IMR-90 (cell line): ENCODE measurements at regions not wholly inside any gene's neighbourhood (a gene's known extent, or its start where the extent isn't known, plus 50 kb on each side); places are given as distances from the start of the nearest gene placed in this dataset.

Experiments
- ATAC-seq: fragments of 200-7000 bp; cut with Tn5 transposase; 2 replicates; pipeline ENCODE4 v1.9.1; 2020; ENCODE audit warnings: low read depth, mild to moderate bottlenecking, moderate library complexity
- BruUV-seq: library from RNA; stranded (reverse); fragments of 400-500 nt; replicated peaks from 2 replicates; lab custom pipeline; 2021; lab: Mats Ljungman, UMichigan
- CTCF ChIA-PET: fragments of 300-600 bp; formaldehyde crosslinking; extraction: SDS; loops from one replicate; lab custom pipeline; 2021; ENCODE audit warnings: antibody characterized with exemption; lab: Yijun Ruan, JAX
- POLR2A ChIA-PET: fragments of 300-600 bp; sonication (Branson Sonifier 250); formaldehyde crosslinking; loops from one replicate; lab custom pipeline; 2022; ENCODE audit warnings: antibody characterized with exemption; ENCODE audit not compliant: unreplicated experiment; lab: Charles Lee
- DNase-seq: peaks from one replicate; pipeline ENCODE4 v3.0.0; 2013
- H2AFZ ChIP-seq: replicated peaks from 2 replicates; pipeline ENCODE3; 2013; ENCODE audit warnings: low read length, mild to moderate bottlenecking; ENCODE audit not compliant: poor library complexity
- H2AK5ac ChIP-seq: 2 replicates; pipeline ENCODE4 v1.6.1; 2013; ENCODE audit warnings: low read depth, low read length, inconsistent platforms
- H2AK9ac ChIP-seq: replicated peaks from 2 replicates; pipeline ENCODE3; 2013; ENCODE audit warnings: mild to moderate bottlenecking, low read depth, low read length, moderate library complexity; ENCODE audit not compliant: poor library complexity
- H2BK120ac ChIP-seq: 2 replicates; pipeline ENCODE4 v1.6.1; 2013; ENCODE audit warnings: low read depth, low read length, inconsistent platforms
- H2BK15ac ChIP-seq: 3 replicates; pipeline ENCODE4 v1.6.1; 2013; ENCODE audit warnings: low read depth, low read length, inconsistent platforms
- H2BK20ac ChIP-seq: 2 replicates; pipeline ENCODE4 v1.6.1; 2013; ENCODE audit warnings: low read depth, mild to moderate bottlenecking, inconsistent platforms, low read length, moderate library complexity
- H2BK5ac ChIP-seq: 2 replicates; pipeline ENCODE4 v1.6.1; 2013; ENCODE audit warnings: mild to moderate bottlenecking, low read depth, low read length, inconsistent platforms; ENCODE audit not compliant: poor library complexity, severe bottlenecking
- H3K14ac ChIP-seq: replicated peaks from 2 replicates; pipeline ENCODE4 v1.6.1; 2013; ENCODE audit warnings: low read depth, low read length, inconsistent platforms
- H3K18ac ChIP-seq: 2 replicates; pipeline ENCODE4 v1.6.1; 2013; ENCODE audit warnings: low read depth, low read length, control low read depth
- H3K23ac ChIP-seq: 2 replicates; pipeline ENCODE4 v1.6.1; 2013; ENCODE audit warnings: low read depth, low read length, inconsistent platforms
- H3K27ac ChIP-seq: 2 replicates; pipeline ENCODE4 v1.5.1; 2013; ENCODE audit warnings: mild to moderate bottlenecking, control low read depth, low read length; ENCODE audit not compliant: insufficient read depth
- H3K27me3 ChIP-seq: 2 replicates; pipeline ENCODE4 v1.6.1; 2013; ENCODE audit warnings: low read length; ENCODE audit not compliant: control insufficient read depth, insufficient read depth
- H3K36me3 ChIP-seq: 2 replicates; pipeline ENCODE4 v1.6.1; 2013; ENCODE audit warnings: low read length, mixed read lengths; ENCODE audit not compliant: control insufficient read depth, insufficient read depth
- H3K4ac ChIP-seq: 2 replicates; pipeline ENCODE4 v1.6.1; 2013; ENCODE audit warnings: low read depth, low read length, inconsistent platforms
- H3K4me1 ChIP-seq: 2 replicates; pipeline ENCODE4 v1.6.1; 2013; ENCODE audit warnings: low read length, mixed read lengths; ENCODE audit not compliant: control insufficient read depth, insufficient read depth
- H3K4me2 ChIP-seq: 2 replicates; pipeline ENCODE4 v1.6.1; 2013; ENCODE audit warnings: low read depth, mild to moderate bottlenecking, control low read depth, low read length, moderate library complexity
- H3K4me3 ChIP-seq: 2 replicates; pipeline ENCODE4 v1.5.1; 2013; ENCODE audit warnings: low read depth, mild to moderate bottlenecking, control low read depth, low read length, moderate library complexity; ENCODE audit not compliant: insufficient read depth
- H3K56ac ChIP-seq: 2 replicates; pipeline ENCODE4 v1.6.1; 2013; ENCODE audit warnings: low read length, inconsistent platforms; ENCODE audit not compliant: insufficient read depth; ENCODE audit errors: extremely low read depth
- H3K79me1 ChIP-seq, 2 experiments: 2 replicates each; pipeline ENCODE4 v1.6.1; 2013; ENCODE audit warnings: low read length in 2 of 2, inconsistent platforms in 1 of 2, low read depth in 1 of 2
- H3K9ac ChIP-seq: 2 replicates; pipeline ENCODE4 v1.6.1; 2013; ENCODE audit warnings: low read depth, low read length, control low read depth
- H3K9me1 ChIP-seq: 2 replicates; pipeline ENCODE4 v1.6.1; 2013; ENCODE audit warnings: low read length, inconsistent platforms; ENCODE audit not compliant: insufficient read depth
- H3K9me3 ChIP-seq: 2 replicates; pipeline ENCODE4 v1.6.1; 2013; ENCODE audit warnings: low read length; ENCODE audit not compliant: control insufficient read depth, insufficient read depth
- H4K20me1 ChIP-seq: 2 replicates; pipeline ENCODE4 v1.6.1; 2013; ENCODE audit warnings: low read length, inconsistent platforms; ENCODE audit not compliant: insufficient read depth
- H4K5ac ChIP-seq: 2 replicates; pipeline ENCODE4 v1.6.1; 2013; ENCODE audit warnings: mild to moderate bottlenecking, low read depth, low read length, control low read depth
- H4K8ac ChIP-seq, 2 experiments: 2 replicates each; pipeline ENCODE4 v1.6.1; 2013; ENCODE audit warnings: low read depth in 2 of 2, low read length in 2 of 2, control low read depth in 1 of 2, inconsistent platforms in 1 of 2
- H4K91ac ChIP-seq: 2 replicates; pipeline ENCODE4 v1.6.1; 2013; ENCODE audit warnings: low read depth, low read length, inconsistent platforms; ENCODE audit not compliant: insufficient read depth
- BHLHE40 ChIP-seq: fragments of 150-350 bp; IDR thresholded peaks from 2 replicates; pipeline ENCODE4 v1.6.1; 2016; ENCODE audit warnings: mild to moderate bottlenecking, low read depth, low read length
- CEBPB ChIP-seq: IDR thresholded peaks from 2 replicates; pipeline ENCODE4 v1.6.1; 2012; ENCODE audit warnings: low read depth, low read length, improper control_type of control experiment
- CHD1 ChIP-seq: IDR thresholded peaks from 2 replicates; pipeline ENCODE4 v1.6.1; 2012; ENCODE audit warnings: low read depth, low read length, improper control_type of control experiment
- FOS ChIP-seq: fragments of 150-350 bp; IDR thresholded peaks from 2 replicates; pipeline ENCODE4 v1.6.1; 2016; ENCODE audit warnings: low read depth, low read length
- MAFK ChIP-seq: IDR thresholded peaks from 2 replicates; pipeline ENCODE4 v1.6.1; 2012; ENCODE audit warnings: low read depth, low read length, improper control_type of control experiment
- MAZ ChIP-seq: IDR thresholded peaks from 2 replicates; pipeline ENCODE4 v1.6.1; 2012; ENCODE audit warnings: low read depth, mild to moderate bottlenecking, low read length, improper control_type of control experiment, moderate library complexity, borderline replicate concordance
- MXI1 ChIP-seq: IDR thresholded peaks from 2 replicates; pipeline ENCODE4 v1.6.1; 2012; ENCODE audit warnings: low read depth, mild to moderate bottlenecking, low read length, moderate library complexity, borderline replicate concordance
- NFE2L2 ChIP-seq: fragments of 150-350 bp; IDR thresholded peaks from 2 replicates; pipeline ENCODE4 v1.6.1; 2016; ENCODE audit warnings: low read depth, mild to moderate bottlenecking, low read length
- POLR2A ChIP-seq: IDR thresholded peaks from 2 replicates; pipeline ENCODE4 v1.6.1; 2012; ENCODE audit warnings: mild to moderate bottlenecking, low read depth, low read length
- RAD21 ChIP-seq: IDR thresholded peaks from 2 replicates; pipeline ENCODE4 v1.6.1; 2012; ENCODE audit warnings: low read length, improper control_type of control experiment
- RCOR1 ChIP-seq: IDR thresholded peaks from 2 replicates; pipeline ENCODE4 v1.6.1; 2012; ENCODE audit warnings: mild to moderate bottlenecking, low read length, improper control_type of control experiment; ENCODE audit not compliant: insufficient replicate concordance
- RFX5 ChIP-seq: IDR thresholded peaks from 2 replicates; pipeline ENCODE4 v1.8.0; 2012; ENCODE audit warnings: low read depth, mild to moderate bottlenecking, low read length, moderate library complexity
- SMC3 ChIP-seq: fragments of 150-350 bp; IDR thresholded peaks from 2 replicates; pipeline ENCODE4 v1.6.1; 2016; ENCODE audit warnings: low read depth, mild to moderate bottlenecking, antibody characterized with exemption, low read length, moderate library complexity
- WGBS, 2 experiments: methylation state at CpG; one replicate each; pipeline versions ENCODE4 v1.1.5 to v1.1.7; 2013; ENCODE audit warnings: missing lambda C conversion rate in 2 of 2; ENCODE audit not compliant: insufficient read length in 1 of 2; ENCODE audit errors: extremely low coverage in 2 of 2; 5-methylcytosine and 5-hydroxymethylcytosine counted together
- dilution Hi-C: fragments of 300-500 bp; cut with HindIII; formaldehyde crosslinking; loops from one replicate; pipeline ENCODE4 v1.14.3; 2018; ENCODE audit warnings: low sequenced_read_pairs; ENCODE audit not compliant: unreplicated experiment
- in situ Hi-C: fragments of 300-500 bp; cut with MboI; formaldehyde crosslinking; loops from 3 replicates; pipeline ENCODE4 v1.14.3; 2019; ENCODE audit warnings: low sequenced_read_pairs, inconsistent platforms, mixed read lengths
- intact Hi-C: fragments of 100-400 bp; cut with micrococcal nuclease; formaldehyde crosslinking; loops from 2 replicates; pipeline ENCODE4 v1.10.0; 2022
- TF ChIP-seq, protein P1 (sequence below): conservative IDR thresholded peaks from 2 replicates; pipeline ENCODE4 v1.5.1; 2012; ENCODE audit warnings: mild to moderate bottlenecking, low read depth, low read length, improper control_type of control experiment
- TF ChIP-seq, protein P2 (sequence below): fragments of 150-350 bp; IDR thresholded peaks from 2 replicates; pipeline ENCODE4 v1.6.1; 2016; ENCODE audit warnings: low read depth, mild to moderate bottlenecking, low read length, moderate library complexity, borderline replicate concordance
- TF ChIP-seq, protein P3 (sequence below): fragments of 150-350 bp; IDR thresholded peaks from 2 replicates; pipeline ENCODE4 v1.6.1; 2017; ENCODE audit warnings: mild to moderate bottlenecking, antibody characterized with exemption, low read length, low read depth

- Histone ChIP-seq H4K20me1 (no peaks in the 10 kb centered on the region), H3K79me1 (no peaks in the 10 kb centered on the region), H3K56ac (no peak overlapping the region), H3K14ac (no peak overlapping the region), H4K8ac (no peak overlapping the region), H3K18ac (no peak overlapping the region), H3K27me3 (peaks cover 2% of the 10 kb centered on the region), H3K9me1 (no peaks in the 10 kb centered on the region), H2BK15ac (no peak overlapping the region), H2BK20ac (no peak overlapping the region), H2AFZ (no peak overlapping the region), H3K27ac (no peak overlapping the region), H2BK5ac (no peak overlapping the region), H2AK9ac (no peak overlapping the region), H3K9ac (no peak overlapping the region), H3K4ac (no peak overlapping the region), H4K5ac (no peak overlapping the region), H4K91ac (no peak overlapping the region), H2AK5ac (no peak overlapping the region), H3K23ac (no peak overlapping the region), H3K4me2 (no peak overlapping the region), H2BK120ac (no peak overlapping the region), H3K4me3 (no peak overlapping the region), H3K36me3 (no peaks in the 10 kb centered on the region), H3K4me1 (no peaks in the 10 kb centered on the region), H3K9me3 (no peaks in the 10 kb centered on the region)
- ChIA-PET CTCF (no interaction called here), POLR2A (no interaction called here)
- no peak for TF ChIP-seq CHD1
- no peak for TF ChIP-seq RCOR1
- TF ChIP-seq RFX5: no peak
- TF ChIP-seq NFE2L2: no peak
- no peak for TF ChIP-seq MAZ
- TF ChIP-seq, protein P1, sequence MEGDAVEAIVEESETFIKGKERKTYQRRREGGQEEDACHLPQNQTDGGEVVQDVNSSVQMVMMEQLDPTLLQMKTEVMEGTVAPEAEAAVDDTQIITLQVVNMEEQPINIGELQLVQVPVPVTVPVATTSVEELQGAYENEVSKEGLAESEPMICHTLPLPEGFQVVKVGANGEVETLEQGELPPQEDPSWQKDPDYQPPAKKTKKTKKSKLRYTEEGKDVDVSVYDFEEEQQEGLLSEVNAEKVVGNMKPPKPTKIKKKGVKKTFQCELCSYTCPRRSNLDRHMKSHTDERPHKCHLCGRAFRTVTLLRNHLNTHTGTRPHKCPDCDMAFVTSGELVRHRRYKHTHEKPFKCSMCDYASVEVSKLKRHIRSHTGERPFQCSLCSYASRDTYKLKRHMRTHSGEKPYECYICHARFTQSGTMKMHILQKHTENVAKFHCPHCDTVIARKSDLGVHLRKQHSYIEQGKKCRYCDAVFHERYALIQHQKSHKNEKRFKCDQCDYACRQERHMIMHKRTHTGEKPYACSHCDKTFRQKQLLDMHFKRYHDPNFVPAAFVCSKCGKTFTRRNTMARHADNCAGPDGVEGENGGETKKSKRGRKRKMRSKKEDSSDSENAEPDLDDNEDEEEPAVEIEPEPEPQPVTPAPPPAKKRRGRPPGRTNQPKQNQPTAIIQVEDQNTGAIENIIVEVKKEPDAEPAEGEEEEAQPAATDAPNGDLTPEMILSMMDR: no peak
- TF ChIP-seq POLR2A: no peak
- no peak for TF ChIP-seq MXI1
- no peak for TF ChIP-seq CEBPB
- no peak for TF ChIP-seq BHLHE40
- TF ChIP-seq, protein P2, sequence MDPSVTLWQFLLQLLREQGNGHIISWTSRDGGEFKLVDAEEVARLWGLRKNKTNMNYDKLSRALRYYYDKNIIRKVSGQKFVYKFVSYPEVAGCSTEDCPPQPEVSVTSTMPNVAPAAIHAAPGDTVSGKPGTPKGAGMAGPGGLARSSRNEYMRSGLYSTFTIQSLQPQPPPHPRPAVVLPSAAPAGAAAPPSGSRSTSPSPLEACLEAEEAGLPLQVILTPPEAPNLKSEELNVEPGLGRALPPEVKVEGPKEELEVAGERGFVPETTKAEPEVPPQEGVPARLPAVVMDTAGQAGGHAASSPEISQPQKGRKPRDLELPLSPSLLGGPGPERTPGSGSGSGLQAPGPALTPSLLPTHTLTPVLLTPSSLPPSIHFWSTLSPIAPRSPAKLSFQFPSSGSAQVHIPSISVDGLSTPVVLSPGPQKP: no peak
- no peak for TF ChIP-seq SMC3
- no peak for TF ChIP-seq RAD21
- no peak for TF ChIP-seq MAFK
- no peak for TF ChIP-seq FOS
- TF ChIP-seq, protein P3, sequence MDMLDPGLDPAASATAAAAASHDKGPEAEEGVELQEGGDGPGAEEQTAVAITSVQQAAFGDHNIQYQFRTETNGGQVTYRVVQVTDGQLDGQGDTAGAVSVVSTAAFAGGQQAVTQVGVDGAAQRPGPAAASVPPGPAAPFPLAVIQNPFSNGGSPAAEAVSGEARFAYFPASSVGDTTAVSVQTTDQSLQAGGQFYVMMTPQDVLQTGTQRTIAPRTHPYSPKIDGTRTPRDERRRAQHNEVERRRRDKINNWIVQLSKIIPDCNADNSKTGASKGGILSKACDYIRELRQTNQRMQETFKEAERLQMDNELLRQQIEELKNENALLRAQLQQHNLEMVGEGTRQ: no peak
- ATAC-seq (no peak), DNase-seq (no peak)
- in situ Hi-C loops: no loop called here
- dilution Hi-C loops: no loop called here
- no TSS peak for BruUV-seq
- WGBS, 2 experiments: 79% methylated on average over 2 of the region's 4 CpGs; no CpG with 5 or more reads in 1 of the 2 experiments
- intact Hi-C loops: no loop called here
These were observed 246.2 kb downstream of the QDPR start for GRCh38 chr4:17265653-17266052.
